HepG2 (cell line): ENCODE measurements at regions not wholly inside any gene's neighbourhood (a gene's known extent, or its start where the extent isn't known, plus 50 kb on each side); places are given as distances from the start of the nearest gene placed in this dataset.

Experiments used
- ATAC-seq: fragments of 200-7000 bp; cut with Tn5 transposase; 3 replicates; pipeline ENCODE4 v1.9.1; 2020; ENCODE audit warnings: mild to moderate bottlenecking, moderate library complexity
- BruUV-seq: library from RNA; stranded (reverse); fragments of 400-500 nt; replicated peaks from 2 replicates; lab custom pipeline; 2021; lab: Mats Ljungman, UMichigan
- CTCF ChIA-PET: fragments of 300-600 bp; formaldehyde crosslinking; extraction: SDS; loops from one replicate; lab custom pipeline; 2021; ENCODE audit warnings: low total read pairs, inconsistent platforms, low intra/inter-chr PET ratio; lab: Yijun Ruan, JAX
- POLR2A ChIA-PET: fragments of 350-600 bp; sonication (Branson Sonifier 250); formaldehyde crosslinking; loops from one replicate; lab custom pipeline; 2020; ENCODE audit warnings: antibody characterized with exemption, inconsistent platforms; lab: Yijun Ruan, JAX
- DNase-seq: peaks from one replicate; pipeline ENCODE4 v3.0.0-alpha.2; 2015; ENCODE audit warnings: low spot score
- FAIRE-seq: peaks from 3 replicates; lab custom pipeline; 2011; peaks lifted over from hg19 to GRCh38; lab: Jason Lieb, UNC
- H2AFZ ChIP-seq: one replicate; pipeline ENCODE4 v1.6.1; 2011; ENCODE audit warnings: low read length, inconsistent platforms
- H3K27ac ChIP-seq: fragments of 300-600 bp; 3 replicates; pipeline ENCODE4 v1.8.0; 2011; ENCODE audit warnings: mixed run types, mild to moderate bottlenecking, mixed read lengths, low read length, inconsistent platforms; ENCODE audit not compliant: insufficient read depth; ENCODE audit errors: extremely low read length
- H3K27me3 ChIP-seq, 2 experiments: fragments of 200-600 bp in 1 of 2; 2 replicates in 1 of 2; 3 replicates in 1 of 2; pipeline versions ENCODE4 v1.6.0 to v1.8.0; 2011; ENCODE audit warnings: low read length in 2 of 2, mild to moderate bottlenecking in 2 of 2, moderate library complexity in 2 of 2, inconsistent platforms in 1 of 2; ENCODE audit not compliant: insufficient read depth in 2 of 2, control insufficient read depth in 1 of 2
- H3K36me3 ChIP-seq, 2 experiments: fragments of 200-600 bp in 1 of 2; replicated peaks in 1 of 2; 2 replicates in 1 of 2; 3 replicates in 1 of 2; pipeline versions ENCODE4 v1.5.1 to v1.8.0; 2011; ENCODE audit warnings: low read length in 2 of 2, inconsistent platforms in 1 of 2; ENCODE audit not compliant: insufficient read depth in 2 of 2, control insufficient read depth in 1 of 2
- H3K4me1 ChIP-seq: 2 replicates; pipeline ENCODE4 v1.5.1; 2012; ENCODE audit warnings: low read length, inconsistent platforms; ENCODE audit not compliant: insufficient read depth
- H3K4me2 ChIP-seq: 2 replicates; pipeline ENCODE4 v1.6.0; 2011; ENCODE audit warnings: low read depth, low read length, inconsistent platforms
- H3K4me3 ChIP-seq, 3 experiments: fragments of 200-600 bp in 1 of 3; sonication (generic), shearing (Covaris generic) in 1 of 3; replicated peaks in 1 of 3; 2 replicates each; pipeline ENCODE4 v1.5.1; 2011 to 2016; ENCODE audit warnings: low read length in 3 of 3, inconsistent platforms in 2 of 3, low read depth in 2 of 3, mild to moderate bottlenecking in 2 of 3, control low read depth in 1 of 3, mixed read lengths in 1 of 3; ENCODE audit not compliant: insufficient read depth in 1 of 3
- H3K79me2 ChIP-seq: one replicate; pipeline ENCODE4 v1.6.1; 2011; ENCODE audit warnings: low read length, inconsistent platforms; ENCODE audit not compliant: insufficient read depth
- H3K9ac ChIP-seq: 2 replicates; pipeline ENCODE4 v1.6.0; 2011; ENCODE audit warnings: mild to moderate bottlenecking, low read depth, low read length, inconsistent platforms; ENCODE audit not compliant: insufficient read depth
- H3K9me3 ChIP-seq: 2 replicates; pipeline ENCODE4 v1.5.1; 2012; ENCODE audit warnings: mild to moderate bottlenecking, low read length
- H4K20me1 ChIP-seq: 2 replicates; pipeline ENCODE4 v1.6.0; 2011; ENCODE audit warnings: inconsistent platforms, mild to moderate bottlenecking, low read length, moderate library complexity; ENCODE audit not compliant: insufficient read depth
- CREB3 ChIP-seq: sonication (generic); formaldehyde crosslinking; IDR thresholded peaks from 2 replicates; pipeline ENCODE4 v1.5.0; 2020; ENCODE audit warnings: missing genetic modification reagents
- GRHL1 ChIP-seq: sonication (generic); formaldehyde crosslinking; conservative IDR thresholded peaks from 2 replicates; pipeline ENCODE4 v1.8.0; 2022; ENCODE audit warnings: missing genetic modification reagents
- GTF3A ChIP-seq: sonication (generic); formaldehyde crosslinking; conservative IDR thresholded peaks from 2 replicates; pipeline ENCODE4 v1.4.0; 2020; ENCODE audit warnings: mild to moderate bottlenecking, missing genetic modification reagents
- HNRNPK ChIP-seq: fragments of 200-400 bp; formaldehyde crosslinking; IDR thresholded peaks from 2 replicates; pipeline ENCODE4 v1.6.1; 2018; ENCODE audit warnings: low read length, low read depth, moderate library complexity, mild to moderate bottlenecking; ENCODE audit not compliant: poor library complexity, severe bottlenecking
- ISL2 ChIP-seq: sonication (generic); formaldehyde crosslinking; IDR thresholded peaks from 2 replicates; pipeline ENCODE4 v1.5.0; 2020; ENCODE audit warnings: missing genetic modification reagents
- NKX3-1 ChIP-seq: sonication (generic); formaldehyde crosslinking; IDR thresholded peaks from 2 replicates; pipeline ENCODE4 v1.5.0; 2020; ENCODE audit warnings: missing genetic modification reagents
- RNF219 ChIP-seq: sonication (generic); formaldehyde crosslinking; IDR thresholded peaks from 2 replicates; pipeline ENCODE4 v1.5.0; 2020; ENCODE audit warnings: mild to moderate bottlenecking, missing genetic modification reagents
- ZNF3 ChIP-seq: IDR thresholded peaks from 2 replicates; pipeline ENCODE4 v1.7.0; 2017; ENCODE audit warnings: inconsistent platforms
- ZNF691 ChIP-seq: sonication (generic); formaldehyde crosslinking; IDR thresholded peaks from 2 replicates; pipeline ENCODE4 v1.4.0; 2020; ENCODE audit warnings: missing genetic modification reagents, low read depth, mild to moderate bottlenecking, borderline replicate concordance
- WGBS: methylation state at CpG from one replicate; pipeline ENCODE4 v1.1.6; 2017; ENCODE audit warnings: low lambda C conversion rate; 5-methylcytosine and 5-hydroxymethylcytosine counted together
- in situ Hi-C: cut with HindIII; loops from 2 replicates; pipeline ENCODE4 v1.10.0; 2017; ENCODE audit warnings: low pct_unique_long_range_greater_than_20kb; ENCODE audit not compliant: extremely low pct_ligation_motif_present
- intact Hi-C: fragments of 100-400 bp; cut with micrococcal nuclease; formaldehyde crosslinking; loops from one replicate; pipeline ENCODE4 v1.10.0; 2022; ENCODE audit not compliant: unreplicated experiment
- TF ChIP-seq, protein P1 (sequence below): sonication (generic); formaldehyde crosslinking; IDR thresholded peaks from 2 replicates; pipeline ENCODE4 v1.4.0; 2020; ENCODE audit warnings: mild to moderate bottlenecking, missing genetic modification reagents
- TF ChIP-seq, protein P2 (sequence below): sonication (generic); formaldehyde crosslinking; IDR thresholded peaks from 2 replicates; pipeline ENCODE4 v1.5.0; 2020; ENCODE audit warnings: missing genetic modification reagents
- TF ChIP-seq, protein P3 (sequence below): sonication (generic); formaldehyde crosslinking; IDR thresholded peaks from 2 replicates; pipeline ENCODE4 v1.8.1; 2023; ENCODE audit warnings: missing genetic modification reagents, inconsistent platforms, borderline replicate concordance

GRCh38 chr15:53080484-53080883, 290.3 kb upstream of the ONECUT1 start:
- ChIA-PET CTCF (no interaction called here), POLR2A (no interaction called here)
- Histone ChIP-seq H3K27ac (no peak overlapping the region), H3K9ac (no peak overlapping the region), H2AFZ (no peak overlapping the region), H3K4me2 (no peak overlapping the region), H4K20me1 (no peaks in the 10 kb centered on the region), H3K79me2 (no peaks in the 10 kb centered on the region), H3K36me3 (no peaks in the 10 kb centered on the region), H3K9me3 (no peaks in the 10 kb centered on the region), H3K4me1 (no peaks in the 10 kb centered on the region), H3K4me3 (no peak overlapping the region), H3K27me3 (no peaks in the 10 kb centered on the region)
- in situ Hi-C loops, result no loop called here
- WGBS, result 39% methylated on average over 3 of the region's 3 CpGs
- intact Hi-C loops, result no loop called here
- FAIRE-seq (no peak), ATAC-seq (no peak), DNase-seq (no peak)
- BruUV-seq, result no TSS peak
- TF ChIP-seq ZNF3 (CRISPR knock-in tag), result no peak
- TF ChIP-seq RNF219 (CRISPR knock-in tag), result no peak
- no peak for TF ChIP-seq NKX3-1 (CRISPR knock-in tag)
- TF ChIP-seq GRHL1 (CRISPR knock-in tag), result no peak
- TF ChIP-seq GTF3A (CRISPR knock-in tag), result no peak
- TF ChIP-seq, protein P1, sequence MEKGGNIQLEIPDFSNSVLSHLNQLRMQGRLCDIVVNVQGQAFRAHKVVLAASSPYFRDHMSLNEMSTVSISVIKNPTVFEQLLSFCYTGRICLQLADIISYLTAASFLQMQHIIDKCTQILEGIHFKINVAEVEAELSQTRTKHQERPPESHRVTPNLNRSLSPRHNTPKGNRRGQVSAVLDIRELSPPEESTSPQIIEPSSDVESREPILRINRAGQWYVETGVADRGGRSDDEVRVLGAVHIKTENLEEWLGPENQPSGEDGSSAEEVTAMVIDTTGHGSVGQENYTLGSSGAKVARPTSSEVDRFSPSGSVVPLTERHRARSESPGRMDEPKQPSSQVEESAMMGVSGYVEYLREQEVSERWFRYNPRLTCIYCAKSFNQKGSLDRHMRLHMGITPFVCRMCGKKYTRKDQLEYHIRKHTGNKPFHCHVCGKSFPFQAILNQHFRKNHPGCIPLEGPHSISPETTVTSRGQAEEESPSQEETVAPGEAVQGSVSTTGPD (CRISPR knock-in tag), result no peak
- no peak for TF ChIP-seq ISL2 (CRISPR knock-in tag)
- TF ChIP-seq CREB3 (CRISPR knock-in tag), result no peak
- TF ChIP-seq HNRNPK, result no peak
- TF ChIP-seq, protein P2, sequence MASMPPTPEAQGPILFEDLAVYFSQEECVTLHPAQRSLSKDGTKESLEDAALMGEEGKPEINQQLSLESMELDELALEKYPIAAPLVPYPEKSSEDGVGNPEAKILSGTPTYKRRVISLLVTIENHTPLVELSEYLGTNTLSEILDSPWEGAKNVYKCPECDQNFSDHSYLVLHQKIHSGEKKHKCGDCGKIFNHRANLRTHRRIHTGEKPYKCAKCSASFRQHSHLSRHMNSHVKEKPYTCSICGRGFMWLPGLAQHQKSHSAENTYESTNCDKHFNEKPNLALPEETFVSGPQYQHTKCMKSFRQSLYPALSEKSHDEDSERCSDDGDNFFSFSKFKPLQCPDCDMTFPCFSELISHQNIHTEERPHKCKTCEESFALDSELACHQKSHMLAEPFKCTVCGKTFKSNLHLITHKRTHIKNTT (CRISPR knock-in tag), result no peak
- TF ChIP-seq ZNF691 (CRISPR knock-in tag), result no peak
- TF ChIP-seq, protein P3, sequence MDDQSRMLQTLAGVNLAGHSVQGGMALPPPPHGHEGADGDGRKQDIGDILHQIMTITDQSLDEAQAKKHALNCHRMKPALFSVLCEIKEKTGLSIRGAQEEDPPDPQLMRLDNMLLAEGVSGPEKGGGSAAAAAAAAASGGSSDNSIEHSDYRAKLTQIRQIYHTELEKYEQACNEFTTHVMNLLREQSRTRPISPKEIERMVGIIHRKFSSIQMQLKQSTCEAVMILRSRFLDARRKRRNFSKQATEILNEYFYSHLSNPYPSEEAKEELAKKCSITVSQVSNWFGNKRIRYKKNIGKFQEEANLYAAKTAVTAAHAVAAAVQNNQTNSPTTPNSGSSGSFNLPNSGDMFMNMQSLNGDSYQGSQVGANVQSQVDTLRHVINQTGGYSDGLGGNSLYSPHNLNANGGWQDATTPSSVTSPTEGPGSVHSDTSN (CRISPR knock-in tag), result no peak
